GM23248 (cell line): ENCODE measurements at regions not wholly inside any gene's neighbourhood (a gene's known extent, or its start where the extent isn't known, plus 50 kb on each side); places are given as distances from the start of the nearest gene placed in this dataset.

Source experiments
- DNase-seq: peaks from one replicate; pipeline ENCODE4 v3.0.0-alpha.2; 2015
- H2AFZ ChIP-seq: fragments of 200-600 bp; sonication (generic); 2 replicates; pipeline ENCODE4 v1.6.1; 2016; ENCODE audit warnings: antibody characterized with exemption
- H3F3A ChIP-seq: fragments of 200-600 bp; sonication (generic); 2 replicates; pipeline ENCODE4 v1.6.1; 2016; ENCODE audit warnings: mild to moderate bottlenecking, antibody characterized with exemption, mixed run types; ENCODE audit not compliant: insufficient read depth
- H3K27ac ChIP-seq: fragments of 200-600 bp; sonication (generic); 2 replicates; pipeline ENCODE4 v1.5.1; 2016; ENCODE audit warnings: mild to moderate bottlenecking
- H3K27me3 ChIP-seq: fragments of 200-600 bp; sonication (generic); replicated peaks from 2 replicates; pipeline ENCODE4 v1.6.1; 2016; ENCODE audit warnings: mild to moderate bottlenecking; ENCODE audit not compliant: insufficient read depth
- H3K36me3 ChIP-seq: fragments of 200-600 bp; sonication (generic); 2 replicates; pipeline ENCODE4 v1.6.1; 2016; ENCODE audit warnings: low read depth, mild to moderate bottlenecking
- H3K4me1 ChIP-seq: fragments of 200-600 bp; sonication (generic); 2 replicates; pipeline ENCODE4 v1.6.1; 2016; ENCODE audit warnings: mild to moderate bottlenecking; ENCODE audit not compliant: insufficient read depth
- H3K4me2 ChIP-seq: fragments of 200-600 bp; sonication (generic); one replicate; pipeline ENCODE4 v1.6.1; 2016; ENCODE audit warnings: mild to moderate bottlenecking; ENCODE audit not compliant: unreplicated experiment
- H3K4me3 ChIP-seq: fragments of 200-600 bp; sonication (generic); 2 replicates; pipeline ENCODE4 v1.5.1; 2016; ENCODE audit warnings: mild to moderate bottlenecking
- H3K79me2 ChIP-seq: fragments of 200-600 bp; sonication (generic); 2 replicates; pipeline ENCODE4 v1.6.1; 2016; ENCODE audit warnings: mild to moderate bottlenecking; ENCODE audit not compliant: insufficient read depth
- H3K9ac ChIP-seq: fragments of 200-600 bp; sonication (generic); 2 replicates; pipeline ENCODE4 v1.6.1; 2016; ENCODE audit warnings: mild to moderate bottlenecking
- H3K9me2 ChIP-seq: fragments of 200-600 bp; sonication (generic); 2 replicates; pipeline ENCODE4 v1.6.1; 2016; ENCODE audit warnings: mixed run types, mild to moderate bottlenecking, moderate library complexity; ENCODE audit not compliant: insufficient read depth
- H3K9me3 ChIP-seq: fragments of 200-600 bp; sonication (generic); one replicate; pipeline ENCODE4 v1.6.1; 2017; ENCODE audit warnings: low read depth
- H4K20me1 ChIP-seq: fragments of 200-600 bp; sonication (generic); 2 replicates; pipeline ENCODE4 v1.6.0; 2016; ENCODE audit not compliant: insufficient read depth
- EZH2 ChIP-seq: fragments of 200-600 bp; sonication (generic); IDR thresholded peaks from 2 replicates; pipeline ENCODE4 v1.6.1; 2018; ENCODE audit warnings: antibody characterized with exemption, mild to moderate bottlenecking; ENCODE audit not compliant: insufficient read depth, poor library complexity, severe bottlenecking
- EZH2phosphoT487 ChIP-seq: fragments of 200-600 bp; sonication (generic); IDR thresholded peaks from 2 replicates; pipeline ENCODE4 v1.6.1; 2018; ENCODE audit warnings: antibody characterized with exemption, moderate library complexity, mild to moderate bottlenecking, low read depth; ENCODE audit not compliant: insufficient read depth
- WGBS, 2 experiments: methylation state at CpG; one replicate each; pipeline ENCODE4 v1.1.6; 2015 to 2017; ENCODE audit warnings: low lambda C conversion rate in 2 of 2, low coverage in 1 of 2; ENCODE audit errors: missing lambda C conversion rate in 2 of 2; 5-methylcytosine and 5-hydroxymethylcytosine counted together
- in situ Hi-C: fragments of 300-500 bp; cut with MboI; formaldehyde crosslinking; loops from 2 replicates; pipeline ENCODE4 v1.15.0; 2020

DNA sequence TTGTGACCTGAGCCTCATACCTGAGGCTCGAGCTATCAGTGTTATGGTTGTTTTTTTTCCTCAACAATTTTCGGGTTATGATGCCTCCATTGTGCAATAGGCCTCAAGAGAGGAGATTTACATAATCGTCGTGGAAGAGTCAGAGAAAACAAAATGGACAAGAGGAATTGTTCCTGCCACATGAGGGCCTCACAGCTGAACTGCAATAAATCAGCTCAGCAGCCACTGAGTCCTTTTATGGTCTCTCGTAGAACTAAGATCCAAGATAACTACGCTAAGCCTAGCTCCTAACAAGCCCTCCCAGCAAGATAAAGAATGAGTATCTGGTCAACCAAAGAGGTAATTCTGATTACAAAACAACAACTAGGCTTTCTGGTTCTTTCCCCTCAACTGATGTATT is 336.8 kb downstream of the WDR11 start:
- no peak for DNase-seq
- TF ChIP-seq EZH2phosphoT487 = no peak

DNA sequence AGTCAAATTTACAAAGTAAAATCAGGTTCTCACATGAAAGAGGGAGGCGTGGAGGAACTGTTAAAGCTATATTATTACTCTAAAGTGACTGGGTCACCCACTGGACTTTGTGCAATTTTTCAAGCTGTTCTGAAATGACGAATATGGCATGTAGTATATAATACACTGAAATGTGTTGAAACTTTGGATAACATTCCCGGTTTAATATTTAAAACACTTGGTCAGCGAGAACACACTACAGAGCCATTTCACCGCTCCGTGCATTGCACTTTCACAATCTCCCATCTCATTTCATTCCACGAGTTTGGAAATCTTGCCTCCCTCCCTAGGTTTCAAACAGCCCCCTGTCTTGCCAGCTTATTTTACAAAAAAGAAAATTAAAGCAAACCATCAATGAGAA is 337.9 kb downstream of the WDR11 start:
- Histone ChIP-seq H3K27me3 (no peaks in the 10 kb centered on the region), H3F3A (no peaks in the 10 kb centered on the region), H3K4me3 (no peak overlapping the region), H3K27ac (no peak overlapping the region), H3K4me2 (no peak overlapping the region), H3K79me2 (no peaks in the 10 kb centered on the region), H4K20me1 (no peaks in the 10 kb centered on the region), H3K36me3 (no peaks in the 10 kb centered on the region), H2AFZ (no peak overlapping the region), H3K9me2 (no peaks in the 10 kb centered on the region), H3K9me3 (no peaks in the 10 kb centered on the region), H3K4me1 (no peaks in the 10 kb centered on the region), H3K9ac (no peak overlapping the region)
- no peak for DNase-seq
- in situ Hi-C loops = no loop called here
- 56 to 57% methylated on average over 7 of the region's 7 CpGs for WGBS, 2 experiments
- TF ChIP-seq EZH2phosphoT487 (no peak), EZH2 (no peak)

More for the DNA sequence above, 336.8 kb downstream of the WDR11 start:
- H3K27ac ChIP-seq = no peak overlapping the region
- H2AFZ ChIP-seq = no peak overlapping the region
- no peaks in the 10 kb centered on the region for H3K9me3 ChIP-seq
- WGBS, 2 experiments = 24 to 30% methylated on average over 6 of the region's 6 CpGs
- no peaks in the 10 kb centered on the region for H3K9me2 ChIP-seq
- no peaks in the 10 kb centered on the region for H3K27me3 ChIP-seq
- H3K9ac ChIP-seq = no peak overlapping the region
- in situ Hi-C loops = no loop called here
- no peaks in the 10 kb centered on the region for H4K20me1 ChIP-seq
- no peaks in the 10 kb centered on the region for H3K36me3 ChIP-seq
- H3K79me2 ChIP-seq = no peaks in the 10 kb centered on the region
- no peak overlapping the region for H3K4me3 ChIP-seq
- no peaks in the 10 kb centered on the region for H3K4me1 ChIP-seq
- no peaks in the 10 kb centered on the region for H3F3A ChIP-seq
- H3K4me2 ChIP-seq = no peak overlapping the region

DNA sequence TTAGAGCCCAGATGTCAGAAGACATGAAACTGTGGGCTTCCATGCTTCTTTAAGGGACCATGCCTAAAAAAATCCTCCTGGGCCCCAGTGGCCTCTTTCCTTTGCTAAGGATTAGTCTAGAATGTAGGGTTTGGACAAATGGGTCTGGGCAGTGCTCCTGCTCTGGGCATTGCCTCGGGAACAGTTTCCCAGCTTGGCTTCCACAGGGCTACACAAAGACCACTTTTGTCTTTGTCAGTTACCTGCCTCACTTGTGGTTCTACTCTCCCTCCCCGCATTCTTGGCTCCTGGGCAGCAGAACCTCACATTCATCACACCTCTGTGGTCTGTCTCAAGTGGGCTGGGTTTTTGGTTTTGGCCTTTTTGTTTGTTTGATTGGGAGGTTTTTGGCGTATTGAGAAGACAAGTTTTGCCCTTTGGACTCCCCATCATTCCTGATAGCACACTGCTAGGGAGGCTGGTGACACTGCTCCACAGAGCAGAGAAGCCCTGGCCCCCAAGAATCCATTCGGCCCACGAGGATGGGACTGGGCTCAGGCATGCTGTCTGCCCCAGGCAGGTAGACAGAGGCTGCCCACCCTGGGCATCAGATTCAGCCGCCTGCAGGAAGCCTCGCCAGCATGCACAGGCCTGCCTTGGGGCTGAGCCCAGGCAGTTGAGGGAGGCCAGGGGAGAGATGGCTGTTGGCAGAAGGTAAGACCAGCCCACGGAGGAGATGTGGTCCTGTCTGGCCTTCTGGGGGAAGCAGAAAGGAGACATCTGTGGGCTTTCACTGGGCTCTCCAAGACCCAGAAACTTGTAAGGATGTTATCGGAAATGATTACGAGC is 343.7 kb downstream of the WDR11 start:
- Histone ChIP-seq H3K9me2 (no peaks in the 10 kb centered on the region), H3K4me1 (no peaks in the 10 kb centered on the region), H3K4me3 (no peak overlapping the region), H3K9me3 (no peaks in the 10 kb centered on the region), H3K27me3 (no peaks in the 10 kb centered on the region), H4K20me1 (no peaks in the 10 kb centered on the region), H3K27ac (no peak overlapping the region), H3K4me2 (no peak overlapping the region), H3K9ac (no peak overlapping the region), H3K79me2 (no peaks in the 10 kb centered on the region), H3F3A (no peaks in the 10 kb centered on the region), H2AFZ (no peak overlapping the region), H3K36me3 (no peaks in the 10 kb centered on the region)
- WGBS, 2 experiments = 27 to 31% methylated on average over 10 of the region's 10 CpGs
- TF ChIP-seq EZH2 = no peak
- no peak for TF ChIP-seq EZH2phosphoT487
- in situ Hi-C loops = no loop called here
- no peak for DNase-seq

DNA sequence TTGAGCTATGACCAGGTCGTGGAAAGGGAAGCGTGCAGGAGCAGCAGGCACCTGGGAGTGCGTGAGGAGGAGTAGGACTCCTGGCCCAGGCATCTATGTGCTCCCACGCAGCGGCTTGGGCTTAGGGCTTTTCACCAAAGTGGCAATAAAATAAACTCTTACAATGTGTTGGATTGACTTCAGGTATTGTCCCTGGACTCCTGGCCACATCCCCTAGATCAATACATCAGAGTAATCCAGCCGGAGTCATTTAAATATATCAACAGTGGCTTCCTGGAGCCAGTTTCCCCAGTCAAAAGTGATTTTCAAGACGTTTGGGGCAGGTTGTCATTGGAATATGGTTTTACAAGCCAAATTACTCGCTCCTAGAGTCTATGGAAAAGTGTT is 344.4 kb downstream of the WDR11 start:
- DNase-seq = no peak
- Histone ChIP-seq H3K4me3 (no peak overlapping the region), H3K27ac (no peak overlapping the region), H4K20me1 (no peaks in the 10 kb centered on the region), H3K9me2 (no peaks in the 10 kb centered on the region), H2AFZ (no peak overlapping the region), H3K4me1 (no peaks in the 10 kb centered on the region), H3K27me3 (no peaks in the 10 kb centered on the region), H3K4me2 (no peak overlapping the region), H3K36me3 (no peaks in the 10 kb centered on the region), H3K79me2 (no peaks in the 10 kb centered on the region), H3K9me3 (no peaks in the 10 kb centered on the region), H3K9ac (no peak overlapping the region), H3F3A (no peaks in the 10 kb centered on the region)
- 21 to 29% methylated on average over 8 of the region's 8 CpGs for WGBS, 2 experiments
- TF ChIP-seq EZH2phosphoT487 (no peak), EZH2 (no peak)
- in situ Hi-C loops = no loop called here

DNA sequence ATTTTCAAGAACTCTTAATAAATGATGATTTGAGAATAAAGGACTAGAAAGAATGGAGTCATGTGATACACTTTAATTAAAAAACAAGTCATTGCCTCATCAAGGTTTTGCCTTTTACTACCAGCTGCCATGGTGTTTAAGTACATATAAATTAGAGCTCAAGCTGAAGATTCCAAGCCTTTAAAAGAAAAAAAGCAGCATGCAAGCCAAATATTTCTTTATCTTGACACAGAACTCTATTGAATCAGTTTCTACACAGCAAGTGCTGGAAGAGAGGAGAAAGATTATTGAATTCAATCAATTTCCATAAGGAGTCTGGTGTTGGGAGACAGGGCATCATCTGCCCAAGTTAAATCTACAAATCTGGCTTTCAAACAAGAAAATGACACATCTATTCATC is 347.9 kb downstream of the WDR11 start:
- Histone ChIP-seq H3K9ac (no peak overlapping the region), H3K4me1 (no peaks in the 10 kb centered on the region), H4K20me1 (no peaks in the 10 kb centered on the region), H3K27me3 (no peaks in the 10 kb centered on the region), H3K27ac (no peak overlapping the region), H3K4me3 (no peak overlapping the region), H3K79me2 (no peaks in the 10 kb centered on the region), H3F3A (no peaks in the 10 kb centered on the region), H2AFZ (no peak overlapping the region), H3K9me2 (no peaks in the 10 kb centered on the region), H3K36me3 (no peaks in the 10 kb centered on the region), H3K4me2 (no peak overlapping the region), H3K9me3 (no peaks in the 10 kb centered on the region)
- in situ Hi-C loops = no loop called here
- TF ChIP-seq EZH2phosphoT487 (no peak), EZH2 (no peak)
- DNase-seq = no peak
